Heart left ventricle (tissue), 16 donors: ENCODE measurements at regions not wholly inside any gene's neighbourhood (a gene's known extent, or its start where the extent isn't known, plus 50 kb on each side); places are given as distances from the start of the nearest gene placed in this dataset.

Experiments used
- ATAC-seq, 4 donors: fragments of 200-7000 bp; cut with Tn5 transposase; one replicate each; pipeline ENCODE4 v1.9.1; 2020 to 2022; ENCODE audit warnings: moderate library complexity in 4 of 4, mild to moderate bottlenecking in 3 of 4, moderate number of reproducible peaks in 1 of 4
- DNase-seq, 5 donors: peaks; one replicate each; pipeline ENCODE4 v3.0.0-alpha.2; 2020
- H3K27ac ChIP-seq, 12 donors: fragments of 200-600 bp; sonication (generic) in 4 of 12; one replicate each; pipeline versions ENCODE4 v1.5.0 to v1.8.0; 2016 to 2022; ENCODE audit warnings: mild to moderate bottlenecking in 2 of 12
- H3K27me3 ChIP-seq, 9 donors: fragments of 200-600 bp; sonication (generic) in 2 of 9; one replicate each; pipeline versions ENCODE4 v1.5.1 to v1.8.0; 2016 to 2022; ENCODE audit warnings: mild to moderate bottlenecking in 3 of 9
- H3K36me3 ChIP-seq, 9 donors: fragments of 200-600 bp; sonication (generic) in 2 of 9; one replicate each; pipeline versions ENCODE4 v1.5.0 to v1.8.0; 2018 to 2022; ENCODE audit warnings: mild to moderate bottlenecking in 2 of 9
- H3K4me1 ChIP-seq, 12 donors: fragments of 200-600 bp; sonication (generic) in 4 of 12; one replicate each; pipeline versions ENCODE4 v1.5.0 to v1.8.0; 2016 to 2022; ENCODE audit warnings: mild to moderate bottlenecking in 3 of 12
- H3K4me3 ChIP-seq, 12 donors: fragments of 200-600 bp; sonication (generic) in 4 of 12; one replicate each; pipeline versions ENCODE4 v1.5.0 to v1.8.0; 2017 to 2022; ENCODE audit warnings: mild to moderate bottlenecking in 9 of 12, moderate library complexity in 4 of 12
- H3K9me3 ChIP-seq, 12 donors: fragments of 200-600 bp; sonication (generic) in 4 of 12; one replicate each; pipeline versions ENCODE4 v1.5.0 to v1.8.0; 2016 to 2022; ENCODE audit warnings: mild to moderate bottlenecking in 1 of 12
- POLR2A ChIP-seq, 2 donors: fragments of 450-650 bp; IDR thresholded peaks; one replicate each; pipeline ENCODE4 v1.6.1; 2017; ENCODE audit warnings: antibody characterized with exemption in 2 of 2, mild to moderate bottlenecking in 2 of 2, moderate library complexity in 2 of 2
- WGBS, 4 donors: extraction: QIAGEN DNeasy Blood & Tissue Kit in 2 of 4; methylation state at CpG; one replicate each; pipeline versions ENCODE4 v1.1.5 to v1.1.7; 2013 to 2018; 5-methylcytosine and 5-hydroxymethylcytosine counted together
- intact Hi-C, 10 donors: fragments of 100-400 bp; cut with DNase I; formaldehyde crosslinking; loops; one replicate each; pipeline versions ENCODE4 v1.11.1 to v1.14.2; 2022
- TF ChIP-seq, protein P1 (sequence below), 12 donors: fragments of 200-600 bp; sonication (generic) in 4 of 12; IDR thresholded peaks; one replicate each; pipeline versions ENCODE4 v1.5.0 to v1.8.0; 2018 to 2022; ENCODE audit warnings: antibody characterized with exemption in 12 of 12, mild to moderate bottlenecking in 5 of 12
- donor health status: ischemic (EF 13 %, LVEDD 7.1; RV severe dilation, severe dysfunction).
- donor health status: healthy with polysubstance abuse.
- donor health status: DM: no; HTN: yes; CAD: no.
- donor health status: DM: no; HTN: no; CAD: no.
- donor health status: ischemic (EF 25% LVEDD 6.9; RV normal size, moderate dysfunction).
- donor health status: ischemic (EF 25% LVEDD 5.7; RV mildly dilated, moderate dysfunction).
- donor health status: healthy.
- donor health status: DM: yes; HTN: yes; CAD: no.
- donor health status: ischemic (EF 35%, LVEDD 5.7; RV mildly dilated, moderate dysfunction).
- donor health status: nonischemic (EF 11% LVEDD 7.7; RV severe dilation, severe dysfunction).
- donor health status: DM: yes; HTN: yes; CAD: no.
- donor health status: PGD.
- donor health status: ischemic (EF 29% LVEDD 5.4; RV normal size, mild dysfunction).
- donor health status: nonischemic (EF 23%, LVEDD 6.1; RV moderate dilation, normal function).

DNA sequence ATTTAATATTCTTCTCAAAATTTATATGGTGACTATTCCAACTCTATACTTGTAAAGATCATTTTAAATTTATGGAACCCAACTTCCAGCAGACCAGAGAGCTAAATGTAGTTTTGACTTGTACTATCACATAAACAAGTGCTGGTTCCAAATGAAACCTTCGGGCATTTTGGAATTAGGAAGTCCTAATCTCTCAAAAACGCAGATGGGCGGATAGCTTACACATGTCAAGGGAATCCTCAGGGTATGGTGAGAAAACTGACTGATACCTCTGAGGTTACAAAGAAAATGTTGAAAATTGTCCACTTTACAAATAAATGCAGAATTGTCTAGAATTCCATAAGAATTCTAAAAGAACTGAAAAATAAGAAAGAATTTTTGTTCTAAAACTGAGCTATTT, 224.1 kb downstream of the SS18 start:
- no peak for DNase-seq
- intact Hi-C loops = loop anchor here in 1 of 10 donors (10.0 kb wide), 1 partner anchor 58 kb away; no protein-coding TSS in a partner anchor
- H3K27me3 ChIP-seq = peaks cover 0 to 9% (median 0%) of the 10 kb centered on the region in 9 donors
- H3K27ac ChIP-seq = no peak overlapping the region
- H3K4me1 ChIP-seq = no peaks in the 10 kb centered on the region
- TF ChIP-seq, protein P1, sequence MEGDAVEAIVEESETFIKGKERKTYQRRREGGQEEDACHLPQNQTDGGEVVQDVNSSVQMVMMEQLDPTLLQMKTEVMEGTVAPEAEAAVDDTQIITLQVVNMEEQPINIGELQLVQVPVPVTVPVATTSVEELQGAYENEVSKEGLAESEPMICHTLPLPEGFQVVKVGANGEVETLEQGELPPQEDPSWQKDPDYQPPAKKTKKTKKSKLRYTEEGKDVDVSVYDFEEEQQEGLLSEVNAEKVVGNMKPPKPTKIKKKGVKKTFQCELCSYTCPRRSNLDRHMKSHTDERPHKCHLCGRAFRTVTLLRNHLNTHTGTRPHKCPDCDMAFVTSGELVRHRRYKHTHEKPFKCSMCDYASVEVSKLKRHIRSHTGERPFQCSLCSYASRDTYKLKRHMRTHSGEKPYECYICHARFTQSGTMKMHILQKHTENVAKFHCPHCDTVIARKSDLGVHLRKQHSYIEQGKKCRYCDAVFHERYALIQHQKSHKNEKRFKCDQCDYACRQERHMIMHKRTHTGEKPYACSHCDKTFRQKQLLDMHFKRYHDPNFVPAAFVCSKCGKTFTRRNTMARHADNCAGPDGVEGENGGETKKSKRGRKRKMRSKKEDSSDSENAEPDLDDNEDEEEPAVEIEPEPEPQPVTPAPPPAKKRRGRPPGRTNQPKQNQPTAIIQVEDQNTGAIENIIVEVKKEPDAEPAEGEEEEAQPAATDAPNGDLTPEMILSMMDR (IDR thresholded peaks at IDR 0.05) = no peak
- TF ChIP-seq POLR2A (IDR thresholded peaks at IDR 0.05) = no peak
- H3K36me3 ChIP-seq = no peaks in the 10 kb centered on the region
- H3K4me3 ChIP-seq = no peak overlapping the region
- WGBS, 4 donors = 58 to 64% (median 61%) methylated on average over 3 of the region's 3 CpGs
- ATAC-seq = no peak
- no peaks in the 10 kb centered on the region for H3K9me3 ChIP-seq

DNA sequence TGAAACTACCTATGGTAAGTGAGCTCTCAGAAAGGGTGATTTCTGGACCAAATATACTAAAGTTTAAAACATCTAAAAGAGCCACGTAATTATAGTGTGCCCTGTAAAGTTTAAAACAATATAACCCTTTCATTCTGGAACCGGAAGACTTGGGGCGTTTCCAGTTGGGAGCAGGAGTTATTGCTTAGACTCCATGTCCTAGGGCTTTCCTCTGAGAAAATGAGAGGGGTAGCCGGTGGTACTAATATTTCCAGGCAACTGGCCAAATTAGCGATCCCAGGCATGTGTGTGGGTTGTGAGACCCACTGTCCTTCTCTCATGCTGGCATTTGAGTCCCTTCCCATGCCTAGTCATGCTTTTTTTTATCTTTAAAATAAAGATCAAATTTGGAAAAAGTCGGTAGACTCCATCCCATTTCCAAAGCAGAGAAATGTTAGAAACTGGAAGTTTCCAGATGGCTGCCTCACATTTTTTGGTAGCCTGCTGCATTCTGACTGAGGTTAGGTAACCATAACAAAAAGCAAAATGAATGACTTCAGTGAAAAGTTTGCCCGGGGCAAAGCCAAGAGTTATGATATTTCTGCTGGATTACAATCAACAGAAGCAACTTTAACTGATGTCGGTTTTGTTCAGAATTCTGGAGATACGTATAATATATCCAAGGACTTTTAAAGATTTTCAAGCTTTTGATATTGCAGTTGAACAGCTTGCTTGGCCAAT, 227.4 kb downstream of the SS18 start:
- no peak overlapping the region for H3K4me3 ChIP-seq
- peaks cover 0 to 9% (median 0%) of the 10 kb centered on the region in 9 donors for H3K27me3 ChIP-seq
- no peak for TF ChIP-seq POLR2A (IDR thresholded peaks at IDR 0.05)
- TF ChIP-seq, protein P1 (IDR thresholded peaks at IDR 0.05) = no peak
- intact Hi-C loops = loop anchor here in 1 of 10 donors (10.0 kb wide), 1 partner anchor 62 kb away; no protein-coding TSS in a partner anchor
- 78 to 85% (median 82%) methylated on average over 9 of the region's 9 CpGs for WGBS, 4 donors
- no peaks in the 10 kb centered on the region for H3K4me1 ChIP-seq
- ATAC-seq = no peak
- no peaks in the 10 kb centered on the region for H3K36me3 ChIP-seq
- DNase-seq = no peak
- H3K27ac ChIP-seq = no peak overlapping the region
- H3K9me3 ChIP-seq = no peaks in the 10 kb centered on the region

DNA sequence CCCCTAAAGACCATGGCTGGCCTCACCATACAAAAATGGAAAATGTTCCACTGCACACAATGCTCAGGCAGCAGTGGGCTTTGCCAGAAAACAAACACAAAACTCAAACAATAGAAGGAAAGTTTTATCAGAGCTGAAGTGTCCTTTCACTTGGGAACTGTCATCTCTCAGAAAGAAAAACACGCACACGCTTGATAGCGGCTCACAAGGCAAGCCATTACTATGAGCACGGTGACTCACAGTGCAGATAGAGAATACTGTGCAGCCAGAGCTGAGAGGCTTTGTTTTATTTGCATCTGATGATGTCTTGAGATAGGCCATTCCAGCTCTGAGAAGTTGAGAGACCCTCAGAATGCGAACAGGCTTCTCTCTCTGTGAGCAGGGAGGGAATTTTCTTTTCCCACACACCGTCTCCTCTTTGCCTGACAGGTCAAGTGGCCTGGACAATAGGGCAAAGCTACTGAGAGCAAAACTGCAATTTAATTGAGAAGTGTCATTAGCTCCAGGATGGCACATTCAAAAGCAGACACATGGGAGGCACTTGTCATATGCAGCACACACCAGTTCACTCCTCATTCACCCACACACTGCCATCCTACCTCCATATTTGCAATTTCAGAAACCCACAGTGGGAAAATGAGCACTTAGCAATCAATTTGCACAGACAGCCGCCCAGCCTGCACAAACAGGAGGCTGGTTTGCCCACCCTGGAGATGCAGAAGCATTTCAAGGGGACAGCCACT, 236.6 kb downstream of the SS18 start:
- peak in 1 of 4 donors; percentile 60 for ATAC-seq
- TF ChIP-seq, protein P1 (IDR thresholded peaks at IDR 0.05) = no peak
- TF ChIP-seq POLR2A (IDR thresholded peaks at IDR 0.05) = no peak

DNA sequence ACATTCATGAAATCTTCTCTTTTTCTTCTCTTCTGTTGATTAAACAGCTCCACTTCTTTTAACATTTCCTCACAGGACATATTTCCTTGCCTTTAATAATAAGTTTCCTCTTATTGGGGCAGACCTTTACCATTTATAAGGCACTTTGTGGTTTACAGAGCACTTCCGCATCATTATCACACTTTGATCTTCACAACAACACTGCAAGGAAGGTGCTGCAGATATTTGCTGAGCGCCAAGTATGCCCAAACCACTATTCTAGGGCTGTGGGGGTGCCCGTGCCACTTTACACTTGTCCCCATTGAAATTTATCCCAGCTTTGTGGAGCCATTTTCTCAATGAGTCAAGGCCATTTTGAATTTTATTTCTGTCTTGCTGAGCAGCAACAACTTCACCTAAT, 246.6 kb downstream of the SS18 start:
- intact Hi-C loops = loop anchor here in 1 of 10 donors (10.0 kb wide), 1 partner anchor 61 kb away; no protein-coding TSS in a partner anchor
- no peaks in the 10 kb centered on the region for H3K4me1 ChIP-seq
- H3K36me3 ChIP-seq = no peaks in the 10 kb centered on the region
- H3K27me3 ChIP-seq = no peaks in the 10 kb centered on the region
- no peak overlapping the region for H3K4me3 ChIP-seq
- WGBS, 4 donors = 84 to 93% (median 89%) methylated on average over 3 of the region's 3 CpGs
- DNase-seq (no peak), ATAC-seq (no peak)
- no peaks in the 10 kb centered on the region for H3K9me3 ChIP-seq
- TF ChIP-seq, protein P1 (IDR thresholded peaks at IDR 0.05) = no peak
- no peak for TF ChIP-seq POLR2A (IDR thresholded peaks at IDR 0.05)
- H3K27ac ChIP-seq = no peak overlapping the region

More for the DNA sequence above, 236.6 kb downstream of the SS18 start:
- no peaks in the 10 kb centered on the region for H3K9me3 ChIP-seq
- no peaks in the 10 kb centered on the region for H3K4me1 ChIP-seq
- no peaks in the 10 kb centered on the region for H3K27me3 ChIP-seq
- H3K36me3 ChIP-seq = no peaks in the 10 kb centered on the region
- WGBS, 4 donors = 55 to 68% (median 59%) methylated on average over 7 of the region's 7 CpGs
- intact Hi-C loops = no loop called here
- no peak overlapping the region for H3K27ac ChIP-seq
- no peak for DNase-seq
- no peak overlapping the region for H3K4me3 ChIP-seq
